DND-41 (cell line): ENCODE measurements at regions not wholly inside any gene's neighbourhood (a gene's known extent, or its start where the extent isn't known, plus 50 kb on each side); places are given as distances from the start of the nearest gene placed in this dataset.

ENCODE experiments used
- CTCF ChIP-seq: IDR thresholded peaks from 2 replicates; pipeline ENCODE4 v1.5.1; 2012; ENCODE audit warnings: borderline replicate concordance, low read length, moderate library complexity, mild to moderate bottlenecking; ENCODE audit not compliant: poor library complexity, severe bottlenecking; ENCODE audit errors: extremely low read depth
- EZH2 ChIP-seq: IDR thresholded peaks from 3 replicates; pipeline ENCODE4 v1.6.1; 2012; ENCODE audit warnings: borderline replicate concordance, low read depth, mild to moderate bottlenecking, moderate library complexity, low read length, inconsistent platforms; ENCODE audit not compliant: severe bottlenecking

GRCh38 chr4:31362756-31363155 lies 642.6 kb downstream of the PCDH7 start:
- no peak for TF ChIP-seq CTCF
- no peak for TF ChIP-seq EZH2
